ENCODE measurements at regions not wholly inside any gene's neighbourhood (a gene's known extent, or its start where the extent isn't known, plus 50 kb on each side); places are given as distances from the start of the nearest gene placed in this dataset.

GRCh38 chr5:111854186-111854585, 97.2 kb upstream of the NREP start:
- H3K27ac Mint-ChIP-seq = no peak overlapping the region
- POLR2A ChIA-PET = no interaction called here
- no peaks in the 10 kb centered on the region for H3K36me3 Mint-ChIP-seq
- no peak for ATAC-seq (ENCODE audit: low read depth)
- H3K4me1 Mint-ChIP-seq = no peaks in the 10 kb centered on the region
- no peak for DNase-seq
- H3K27me3 Mint-ChIP-seq = peaks cover 4% of the 10 kb centered on the region
- H3K9me3 Mint-ChIP-seq = no peaks in the 10 kb centered on the region
- H3K4me3 Mint-ChIP-seq = no peak overlapping the region

GRCh38 chr5:111853748-111854147, 96.8 kb upstream of the NREP start:
- Mint-ChIP-seq H3K27ac (no peak overlapping the region), H3K4me3 (no peak overlapping the region), H3K36me3 (no peaks in the 10 kb centered on the region), H3K4me1 (no peaks in the 10 kb centered on the region), H3K9me3 (no peaks in the 10 kb centered on the region), H3K27me3 (peaks cover 4% of the 10 kb centered on the region)
- ATAC-seq (ENCODE audit: low read depth) (no peak), DNase-seq (no peak)
- POLR2A ChIA-PET = no interaction called here

- POLR2A ChIA-PET = no interaction called here
- Mint-ChIP-seq H3K27me3 (no peaks in the 10 kb centered on the region), H3K4me1 (no peaks in the 10 kb centered on the region), H3K4me3 (no peak overlapping the region), H3K9me3 (no peaks in the 10 kb centered on the region), H3K27ac (no peak overlapping the region), H3K36me3 (no peaks in the 10 kb centered on the region)
- no peak for DNase-seq
- no peak for ATAC-seq (ENCODE audit: low read depth)
These were observed 94.9 kb upstream of the NREP start for GRCh38 chr5:111851631-111852548.

GRCh38 chr5:111848476-111848875, 91.5 kb upstream of the NREP start:
- POLR2A ChIA-PET = interaction anchor here (0.5 kb wide), 1 partner anchor 299 kb away, joined by 3 read pairs; no protein-coding TSS in a partner anchor
- Mint-ChIP-seq H3K27ac (no peak overlapping the region), H3K27me3 (no peaks in the 10 kb centered on the region), H3K4me1 (no peaks in the 10 kb centered on the region), H3K36me3 (no peaks in the 10 kb centered on the region), H3K9me3 (no peaks in the 10 kb centered on the region), H3K4me3 (no peak overlapping the region)
- DNase-seq (no peak), ATAC-seq (ENCODE audit: low read depth) (no peak)

- POLR2A ChIA-PET = no interaction called here
- Mint-ChIP-seq H3K27ac (no peak overlapping the region), H3K4me1 (no peaks in the 10 kb centered on the region), H3K4me3 (no peak overlapping the region), H3K9me3 (no peaks in the 10 kb centered on the region), H3K27me3 (peaks cover 6% of the 10 kb centered on the region), H3K36me3 (no peaks in the 10 kb centered on the region)
- DNase-seq (no peak), ATAC-seq (ENCODE audit: low read depth) (no peak)
These were observed 90.3 kb upstream of the NREP start for GRCh38 chr5:111847052-111847925.

GRCh38 chr5:111840036-111840674, 83.2 kb upstream of the NREP start:
- Mint-ChIP-seq H3K4me3 (no peak overlapping the region), H3K36me3 (no peaks in the 10 kb centered on the region), H3K27me3 (peaks cover 21% of the 10 kb centered on the region), H3K4me1 (no peaks in the 10 kb centered on the region), H3K9me3 (no peaks in the 10 kb centered on the region), H3K27ac (no peak overlapping the region)
- DNase-seq = no peak
- POLR2A ChIA-PET = no interaction called here
- ATAC-seq (ENCODE audit: low read depth) = no peak

GRCh38 chr5:111839438-111839837, 82.4 kb upstream of the NREP start:
- POLR2A ChIA-PET = no interaction called here
- no peaks in the 10 kb centered on the region for H3K9me3 Mint-ChIP-seq
- H3K27ac Mint-ChIP-seq = no peak overlapping the region

GRCh38 chr5:111836426-111836825, 79.4 kb upstream of the NREP start:
- ATAC-seq (ENCODE audit: low read depth) = no peak
- no peak for DNase-seq
- Mint-ChIP-seq H3K4me1 (no peaks in the 10 kb centered on the region), H3K4me3 (no peak overlapping the region), H3K27me3 (peaks cover 20% of the 10 kb centered on the region), H3K27ac (no peak overlapping the region), H3K9me3 (no peaks in the 10 kb centered on the region), H3K36me3 (no peaks in the 10 kb centered on the region)
- POLR2A ChIA-PET = no interaction called here

More at GRCh38 chr5:111839438-111839837, 82.4 kb upstream of the NREP start:
- Mint-ChIP-seq H3K27me3 (peaks cover 25% of the 10 kb centered on the region), H3K4me1 (no peaks in the 10 kb centered on the region), H3K36me3 (no peaks in the 10 kb centered on the region), H3K4me3 (no peak overlapping the region)
- no peak for ATAC-seq (ENCODE audit: low read depth)
- no peak for DNase-seq

GRCh38 chr5:111834926-111835599, 78.1 kb upstream of the NREP start:
- no peak for ATAC-seq (ENCODE audit: low read depth)
- POLR2A ChIA-PET = no interaction called here
- Mint-ChIP-seq H3K27ac (no peak overlapping the region), H3K27me3 (peaks cover 20% of the 10 kb centered on the region), H3K4me1 (no peaks in the 10 kb centered on the region), H3K9me3 (no peaks in the 10 kb centered on the region), H3K36me3 (no peaks in the 10 kb centered on the region), H3K4me3 (no peak overlapping the region)
- DNase-seq = no peak

- Mint-ChIP-seq H3K27ac (no peak overlapping the region), H3K27me3 (peaks cover 7% of the 10 kb centered on the region), H3K36me3 (no peaks in the 10 kb centered on the region), H3K9me3 (peaks cover 2% of the 10 kb centered on the region), H3K4me1 (no peaks in the 10 kb centered on the region), H3K4me3 (no peak overlapping the region)
- ATAC-seq (ENCODE audit: low read depth) (no peak), DNase-seq (no peak)
- POLR2A ChIA-PET = no interaction called here
These were observed 73.3 kb upstream of the NREP start for GRCh38 chr5:111830333-111830732.

GRCh38 chr5:111829701-111830100, 72.7 kb upstream of the NREP start:
- Mint-ChIP-seq H3K36me3 (no peaks in the 10 kb centered on the region), H3K4me1 (no peaks in the 10 kb centered on the region)
- no peak for DNase-seq

GRCh38 chr5:111826064-111826463, 69.1 kb upstream of the NREP start:
- H3K4me1 Mint-ChIP-seq = no peaks in the 10 kb centered on the region
- POLR2A ChIA-PET = no interaction called here
- ATAC-seq (ENCODE audit: low read depth) = no peak
- no peak overlapping the region for H3K27ac Mint-ChIP-seq
- no peaks in the 10 kb centered on the region for H3K36me3 Mint-ChIP-seq
- H3K4me3 Mint-ChIP-seq = no peak overlapping the region
- no peak for DNase-seq
- no peaks in the 10 kb centered on the region for H3K27me3 Mint-ChIP-seq
- peaks cover 2% of the 10 kb centered on the region for H3K9me3 Mint-ChIP-seq

More at GRCh38 chr5:111829701-111830100, 72.7 kb upstream of the NREP start:
- ATAC-seq (ENCODE audit: low read depth) = no peak
- Mint-ChIP-seq H3K4me3 (no peak overlapping the region), H3K27ac (no peak overlapping the region), H3K9me3 (peaks cover 2% of the 10 kb centered on the region), H3K27me3 (peaks cover 2% of the 10 kb centered on the region)
- POLR2A ChIA-PET = no interaction called here

- no peak for DNase-seq
- H3K27me3 Mint-ChIP-seq = no peaks in the 10 kb centered on the region
- POLR2A ChIA-PET = no interaction called here
These were observed 63.1 kb upstream of the NREP start for GRCh38 chr5:111820072-111820471.

More at GRCh38 chr5:111820072-111820471, 63.1 kb upstream of the NREP start:
- Mint-ChIP-seq H3K4me1 (no peaks in the 10 kb centered on the region), H3K36me3 (no peaks in the 10 kb centered on the region), H3K9me3 (no peaks in the 10 kb centered on the region), H3K4me3 (no peak overlapping the region), H3K27ac (no peak overlapping the region)
- no peak for ATAC-seq (ENCODE audit: low read depth)

Measured in activated naive CD8-positive, alpha-beta T cell treated with anti-CD3 and anti-CD28 coated beads, Interleukin-2, amount 10 ng/mL, durations not matched to agents 7 days and 5 days (primary cell).